HG02623 (cell line): ENCODE measurements at regions not wholly inside any gene's neighbourhood (a gene's known extent, or its start where the extent isn't known, plus 50 kb on each side); places are given as distances from the start of the nearest gene placed in this dataset.

Experiments
- ATAC-seq: cut with Tn5 transposase; IDR thresholded peaks from one replicate; pipeline ENCODE4 v1.9.1; 2021; ENCODE audit warnings: moderate library complexity; ENCODE audit not compliant: unreplicated experiment

- ATAC-seq, result no peak
These were observed 478.3 kb downstream of the SOX2 start for GRCh38 chr3:182190056-182190455.

- no peak for ATAC-seq
These were observed 486.6 kb downstream of the SOX2 start for GRCh38 chr3:182198345-182198744.

GRCh38 chr3:182201456-182202168 lies 489.9 kb downstream of the SOX2 start:
- ATAC-seq, result no peak

GRCh38 chr3:182212479-182213076 lies 500.9 kb downstream of the SOX2 start:
- no peak for ATAC-seq

- no peak for ATAC-seq
These were observed 502.7 kb downstream of the SOX2 start for GRCh38 chr3:182214416-182214815.

GRCh38 chr3:182215881-182216280 lies 504.2 kb downstream of the SOX2 start:
- ATAC-seq, result no peak

GRCh38 chr3:182216311-182216970 lies 504.7 kb downstream of the SOX2 start:
- ATAC-seq, result no peak

GRCh38 chr3:182220013-182220412 lies 508.3 kb downstream of the SOX2 start:
- ATAC-seq, result no peak

GRCh38 chr3:182220471-182220870 lies 508.7 kb downstream of the SOX2 start:
- no peak for ATAC-seq

- no peak for ATAC-seq
These were observed 515.3 kb downstream of the SOX2 start for GRCh38 chr3:182226995-182227394.

- ATAC-seq, result no peak
These were observed 521.7 kb downstream of the SOX2 start for GRCh38 chr3:182233405-182233804.

GRCh38 chr3:182233957-182234356 lies 522.2 kb downstream of the SOX2 start:
- no peak for ATAC-seq

- no peak for ATAC-seq
These were observed 523.2 kb downstream of the SOX2 start for GRCh38 chr3:182234881-182235280.

GRCh38 chr3:182235504-182235903 lies 523.8 kb downstream of the SOX2 start:
- no peak for ATAC-seq

- no peak for ATAC-seq
These were observed 526.4 kb downstream of the SOX2 start for GRCh38 chr3:182238126-182238525.

- ATAC-seq, result no peak
These were observed 527.6 kb downstream of the SOX2 start for GRCh38 chr3:182239316-182239715.

GRCh38 chr3:182240474-182240873 lies 528.7 kb downstream of the SOX2 start:
- no peak for ATAC-seq

- ATAC-seq, result no peak
These were observed 529.6 kb downstream of the SOX2 start for GRCh38 chr3:182241196-182241765.

- ATAC-seq, result no peak
These were observed 530.2 kb downstream of the SOX2 start for GRCh38 chr3:182241766-182242488.

GRCh38 chr3:182242489-182242942 lies 530.8 kb downstream of the SOX2 start:
- no peak for ATAC-seq

- ATAC-seq, result no peak
These were observed 531.9 kb downstream of the SOX2 start for GRCh38 chr3:182243625-182244024.
